GM12864 (cell line): ENCODE measurements at regions not wholly inside any gene's neighbourhood (a gene's known extent, or its start where the extent isn't known, plus 50 kb on each side); places are given as distances from the start of the nearest gene placed in this dataset.

ENCODE experiments used
- DNase-seq: peaks from one replicate; pipeline ENCODE4 v3.0.0-alpha.2; 2011; ENCODE audit warnings: low read depth
- H3K4me3 ChIP-seq: 2 replicates; pipeline ENCODE4 v1.5.1; 2011; ENCODE audit warnings: mild to moderate bottlenecking, low read depth, low read length, control low read depth
- TF ChIP-seq, protein P1 (sequence below): IDR thresholded peaks from 2 replicates; pipeline ENCODE4 v1.5.1; 2011; ENCODE audit warnings: low read depth, mild to moderate bottlenecking, moderate library complexity, low read length, control low read depth, inconsistent platforms; ENCODE audit errors: missing control alignments

DNA sequence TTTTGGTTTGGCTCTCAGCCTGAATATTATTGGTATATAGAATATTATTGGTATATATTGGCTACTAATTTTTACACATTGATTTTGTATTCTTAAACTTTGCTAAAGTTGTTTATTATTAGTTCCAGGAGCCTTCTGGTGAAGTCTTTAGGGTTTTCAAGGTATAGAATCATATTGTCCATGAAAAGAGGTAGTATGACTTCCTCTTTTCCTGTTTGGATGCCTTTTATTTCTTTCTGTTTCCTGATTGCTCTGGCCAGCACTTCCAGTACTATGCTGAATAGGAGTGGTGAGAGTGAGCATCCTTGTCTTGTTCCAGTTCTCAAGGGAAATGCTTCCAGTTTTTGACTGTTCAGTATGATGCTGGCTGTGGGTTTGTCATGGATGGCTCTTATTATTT is 107.3 kb upstream of the LIPC start:
- H3K4me3 ChIP-seq = no peak overlapping the region
- DNase-seq = no peak
- TF ChIP-seq, protein P1, sequence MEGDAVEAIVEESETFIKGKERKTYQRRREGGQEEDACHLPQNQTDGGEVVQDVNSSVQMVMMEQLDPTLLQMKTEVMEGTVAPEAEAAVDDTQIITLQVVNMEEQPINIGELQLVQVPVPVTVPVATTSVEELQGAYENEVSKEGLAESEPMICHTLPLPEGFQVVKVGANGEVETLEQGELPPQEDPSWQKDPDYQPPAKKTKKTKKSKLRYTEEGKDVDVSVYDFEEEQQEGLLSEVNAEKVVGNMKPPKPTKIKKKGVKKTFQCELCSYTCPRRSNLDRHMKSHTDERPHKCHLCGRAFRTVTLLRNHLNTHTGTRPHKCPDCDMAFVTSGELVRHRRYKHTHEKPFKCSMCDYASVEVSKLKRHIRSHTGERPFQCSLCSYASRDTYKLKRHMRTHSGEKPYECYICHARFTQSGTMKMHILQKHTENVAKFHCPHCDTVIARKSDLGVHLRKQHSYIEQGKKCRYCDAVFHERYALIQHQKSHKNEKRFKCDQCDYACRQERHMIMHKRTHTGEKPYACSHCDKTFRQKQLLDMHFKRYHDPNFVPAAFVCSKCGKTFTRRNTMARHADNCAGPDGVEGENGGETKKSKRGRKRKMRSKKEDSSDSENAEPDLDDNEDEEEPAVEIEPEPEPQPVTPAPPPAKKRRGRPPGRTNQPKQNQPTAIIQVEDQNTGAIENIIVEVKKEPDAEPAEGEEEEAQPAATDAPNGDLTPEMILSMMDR = no peak

DNA sequence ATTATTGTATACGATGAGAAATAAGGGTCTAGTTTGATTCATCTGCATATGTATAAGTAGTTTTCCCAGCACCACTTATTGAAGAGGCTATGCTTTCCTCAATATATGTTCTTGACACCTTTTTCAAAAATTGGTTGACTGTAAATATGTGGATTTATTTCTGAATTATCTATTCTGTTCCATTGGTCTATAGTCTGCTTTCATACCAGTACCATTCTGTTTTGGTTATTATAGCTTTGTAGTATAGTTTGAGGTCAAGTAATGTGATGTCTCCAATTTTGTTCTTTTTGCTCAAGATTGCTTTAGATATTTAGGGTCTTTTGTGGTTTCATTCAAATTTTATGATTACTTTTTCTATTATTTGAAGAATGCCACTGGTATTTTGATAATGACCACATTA is 103.8 kb upstream of the LIPC start:
- DNase-seq = no peak

DNA sequence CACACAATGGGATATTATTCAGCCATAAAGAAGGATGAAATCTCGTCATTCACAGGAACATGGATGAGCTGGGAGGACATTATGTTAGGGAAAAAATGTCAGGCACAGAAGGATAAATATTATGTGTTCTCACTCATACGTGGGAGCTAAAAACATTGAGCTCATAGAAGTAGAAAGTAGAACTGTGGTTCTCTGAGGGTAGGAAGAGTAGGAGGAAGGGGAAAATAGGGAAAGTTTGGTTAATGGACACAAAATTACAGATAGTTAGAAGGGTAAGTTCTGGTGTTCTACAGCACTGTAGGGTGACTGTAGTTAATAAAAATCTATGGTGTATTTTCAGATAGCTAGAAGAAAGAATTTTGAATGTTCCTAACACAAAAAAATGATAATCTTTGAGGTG is 102.6 kb upstream of the LIPC start:
- no peak for DNase-seq
- TF ChIP-seq, protein P1 = no peak
- H3K4me3 ChIP-seq = no peak overlapping the region

More for the DNA sequence above, 103.8 kb upstream of the LIPC start:
- TF ChIP-seq, protein P1 = no peak
- no peak overlapping the region for H3K4me3 ChIP-seq

DNA sequence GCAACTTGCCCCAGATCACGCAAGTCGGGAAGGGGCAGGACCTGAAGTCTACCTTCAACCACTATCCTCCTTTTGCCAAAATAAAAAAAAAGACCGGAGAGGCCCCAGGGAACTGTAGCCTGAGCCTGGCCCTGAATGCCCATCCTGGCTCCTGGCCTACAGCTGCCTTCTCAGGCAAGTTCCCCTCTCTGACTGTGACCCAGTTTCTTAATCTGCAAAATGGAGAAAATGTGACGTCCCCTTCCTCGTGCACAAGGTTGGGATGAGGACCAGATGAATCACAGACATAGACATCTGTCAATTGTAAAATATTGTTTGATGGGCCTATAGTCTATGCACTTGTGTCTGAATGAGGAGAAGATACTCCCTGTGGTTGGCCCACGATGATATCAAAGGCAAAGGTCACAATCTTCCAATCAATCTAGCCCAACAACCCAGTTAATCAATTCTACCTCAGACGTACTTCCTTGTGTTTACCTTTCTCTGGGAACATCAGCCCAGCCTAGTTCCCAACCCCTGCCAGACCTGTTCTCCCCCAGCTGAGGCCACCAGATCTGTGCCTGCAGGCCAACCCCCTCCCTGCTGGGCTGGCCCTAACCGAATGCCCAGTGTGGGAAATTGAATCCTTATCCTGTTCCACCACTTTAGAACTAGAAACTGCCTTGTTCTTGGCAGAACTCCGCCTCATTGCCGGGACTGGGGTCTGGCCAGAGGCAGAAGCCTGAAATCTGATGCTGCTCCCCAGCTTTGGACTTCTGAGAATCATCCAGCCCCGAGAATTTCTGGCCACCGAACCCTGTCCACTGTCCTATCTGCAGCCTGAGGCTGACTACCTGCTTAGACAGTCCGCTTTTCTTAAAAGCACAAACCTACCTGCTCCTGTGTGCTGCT is 101.8 kb upstream of the LIPC start:
- H3K4me3 ChIP-seq = no peak overlapping the region
- DNase-seq = no peak
- TF ChIP-seq, protein P1 = no peak

DNA sequence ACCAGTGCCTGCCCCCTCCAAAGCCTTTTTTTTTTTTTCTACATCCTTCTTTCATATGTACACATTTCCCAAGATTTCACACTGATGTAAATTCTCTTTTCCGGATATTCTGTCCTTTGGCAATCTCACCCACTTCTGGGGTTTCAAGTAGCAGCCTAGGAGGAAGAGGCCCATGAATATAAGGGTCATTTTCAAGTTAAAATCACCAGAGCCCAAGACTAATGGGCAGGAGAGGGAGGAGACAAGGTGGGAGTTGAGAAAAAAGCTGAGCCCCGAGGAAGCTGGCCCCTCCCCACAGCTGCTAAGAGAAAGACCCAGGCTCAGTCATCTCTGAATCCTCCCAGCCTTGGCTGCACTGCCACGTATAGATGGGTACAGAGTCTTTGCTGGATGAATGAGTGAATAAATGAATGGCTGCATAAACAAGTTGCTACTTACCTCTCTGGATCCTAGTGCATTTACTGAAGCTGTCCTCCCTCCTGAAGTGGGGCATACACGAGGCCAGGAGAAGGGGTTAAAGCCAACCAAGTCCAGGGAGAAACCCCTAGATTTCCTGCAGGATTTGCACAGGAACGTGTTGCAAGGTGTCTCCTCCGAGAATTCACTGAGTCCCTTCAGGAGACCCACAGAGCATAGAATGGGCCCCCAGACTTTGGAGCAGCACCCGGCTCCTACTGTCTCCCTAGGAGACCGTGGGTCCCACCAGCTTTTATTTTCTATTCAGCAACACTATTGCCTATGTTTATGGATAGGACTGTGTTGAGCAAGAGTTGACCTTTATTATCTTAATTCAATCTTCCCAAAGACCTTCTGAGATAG is 100.8 kb upstream of the LIPC start:
- no peak for DNase-seq

DNA sequence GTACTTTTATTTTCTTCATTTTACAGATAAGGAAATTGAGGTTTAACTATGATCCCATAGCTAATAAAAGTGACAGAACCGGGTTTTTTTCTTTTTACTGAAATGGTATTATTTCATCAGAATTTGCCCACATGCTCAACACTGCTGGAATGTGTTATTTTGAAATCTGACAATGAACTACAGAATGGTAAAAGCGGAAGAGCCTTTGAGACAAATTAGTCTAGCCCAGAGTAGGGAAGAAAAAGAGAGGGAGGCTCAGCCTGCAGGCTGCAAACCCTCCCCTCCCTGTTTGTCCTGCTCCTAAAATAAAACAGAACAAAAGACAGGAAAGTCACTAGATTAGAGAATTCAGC is 100.3 kb upstream of the LIPC start:
- TF ChIP-seq, protein P1 = no peak
- DNase-seq = no peak
- H3K4me3 ChIP-seq = no peak overlapping the region

More for the DNA sequence above, 100.8 kb upstream of the LIPC start:
- TF ChIP-seq, protein P1 = no peak
- H3K4me3 ChIP-seq = no peak overlapping the region
